ENCODE measurements at regions not wholly inside any gene's neighbourhood (a gene's known extent, or its start where the extent isn't known, plus 50 kb on each side); places are given as distances from the start of the nearest gene placed in this dataset.

- H3K4me1 Mint-ChIP-seq, result peaks cover 22 to 24% of the 10 kb centered on the region in 2 experiments
- no peaks in the 10 kb centered on the region for H3K23me2 ChIP-seq (ENCODE audit: insufficient read length, low read depth, low read length, poor library complexity, severe bottlenecking)
- TF ChIP-seq CTCF (conservative IDR thresholded peaks at IDR 0.05), result no peak
Measured at GRCh38 chr13:50456111-50456510, 387.4 kb downstream of the DLEU7 start.

More at GRCh38 chr13:50456111-50456510, 387.4 kb downstream of the DLEU7 start:
- H2AK5ac ChIP-seq (ENCODE audit: insufficient read length, low read length), result no peak overlapping the region
- no peak for DNase-seq
- H3K23ac ChIP-seq (ENCODE audit: insufficient read length, low read depth, low read length), result no peak overlapping the region
- H3K79me1 ChIP-seq (ENCODE audit: insufficient read depth, low read depth, low read length, poor library complexity, severe bottlenecking), result no peaks in the 10 kb centered on the region
- H2AFZ ChIP-seq (ENCODE audit: low read length), result no peak overlapping the region
- no peaks in the 10 kb centered on the region for H3K27me3 ChIP-seq (ENCODE audit: insufficient read depth, low read length)
- no peak overlapping the region for H3K14ac ChIP-seq (ENCODE audit: insufficient read depth, low read length)
- no peak overlapping the region for H3K4me3 Mint-ChIP-seq
- no peak overlapping the region for H2BK20ac ChIP-seq (ENCODE audit: low read depth, low read length, poor library complexity, severe bottlenecking)
- no peaks in the 10 kb centered on the region for H3K9me3 Mint-ChIP-seq
- no peak overlapping the region for H4K5ac ChIP-seq (ENCODE audit: insufficient read length, low read depth, low read length)
- H3K27ac Mint-ChIP-seq, result no peak overlapping the region
- peaks cover 0 to 2% (median 0%) of the 10 kb centered on the region in 3 experiments; a peak in 1 of 7 replicates for H3K36me3 Mint-ChIP-seq (ENCODE audit: insufficient read depth in 1 of 3, low read depth in 3 of 3)
- no peak overlapping the region for H3K9ac ChIP-seq (ENCODE audit: extremely low read depth, insufficient read length, low read length)
- H3K9me3 ChIP-seq (ENCODE audit: control insufficient read depth, low read depth, low read length), result no peaks in the 10 kb centered on the region
- H4K91ac ChIP-seq (ENCODE audit: insufficient read length, low read depth, low read length), result no peak overlapping the region
- no peaks in the 10 kb centered on the region for H3K79me2 ChIP-seq (ENCODE audit: insufficient read depth, low read length)
- no peak overlapping the region for H2BK15ac ChIP-seq (ENCODE audit: low read depth, low read length)
- WGBS (ENCODE audit: extremely low coverage, insufficient read length, low lambda C conversion rate), result no CpG with 5 or more reads among the region's 3 CpGs
- no peak overlapping the region for H3K4ac ChIP-seq (ENCODE audit: low read depth, low read length)
- H3K27ac ChIP-seq (ENCODE audit: insufficient read length, low read depth, low read length), result no peak overlapping the region
- no peak overlapping the region for H3K18ac ChIP-seq (ENCODE audit: insufficient read length, low read depth, low read length)
- peaks cover 6% of the 10 kb centered on the region; the same call in 1 of the 2 replicates for H3K4me1 ChIP-seq (ENCODE audit: insufficient read depth, low read length)
- no peak overlapping the region for H2BK120ac ChIP-seq (ENCODE audit: low read depth, low read length, poor library complexity, severe bottlenecking)
- H4K20me1 ChIP-seq (ENCODE audit: control insufficient read depth, insufficient read depth, insufficient read length), result no peaks in the 10 kb centered on the region
- H2BK12ac ChIP-seq (ENCODE audit: insufficient read length, low read depth, low read length), result no peak overlapping the region
- no peak overlapping the region for H2BK5ac ChIP-seq (ENCODE audit: insufficient read length, low read length)
- no peak overlapping the region for H4K8ac ChIP-seq (replicated peaks; ENCODE audit: insufficient read length, low read depth, low read length)
- no peak overlapping the region for H3K4me2 ChIP-seq (ENCODE audit: insufficient read depth, insufficient read length, low read length)
- no peak overlapping the region for H3T11ph ChIP-seq (ENCODE audit: low read length)
- no peak overlapping the region for H3K56ac ChIP-seq (ENCODE audit: insufficient read length, low read depth, low read length)
- H3K27me3 Mint-ChIP-seq (ENCODE audit: low read depth), result no peaks in the 10 kb centered on the region

Measured in H9 (cell line).